Keratinocyte (primary cell): ENCODE measurements at regions not wholly inside any gene's neighbourhood (a gene's known extent, or its start where the extent isn't known, plus 50 kb on each side); places are given as distances from the start of the nearest gene placed in this dataset.

Experiments used
- DNase-seq: peaks from one replicate; pipeline ENCODE4 v3.0.0-alpha.2; 2011; ENCODE audit warnings: low read depth, missing footprints, low spot score
- FAIRE-seq: peaks from 2 replicates; lab custom pipeline; 2011; peaks lifted over from hg19 to GRCh38; lab: Jason Lieb, UNC
- H2AFZ ChIP-seq: 2 replicates; pipeline ENCODE4 v1.6.0; 2012; ENCODE audit warnings: low read length, control low read depth, inconsistent platforms; ENCODE audit not compliant: control insufficient read depth
- H3K27ac ChIP-seq: 2 replicates; pipeline ENCODE4 v1.5.1; 2011; ENCODE audit warnings: low read length; ENCODE audit not compliant: control insufficient read depth, insufficient read depth
- H3K27me3 ChIP-seq: 3 replicates; pipeline ENCODE4 v1.6.0; 2011; ENCODE audit warnings: low read length; ENCODE audit not compliant: control insufficient read depth, insufficient read depth; ENCODE audit errors: extremely low read depth
- H3K36me3 ChIP-seq, 2 experiments: 2 replicates in 1 of 2; 3 replicates in 1 of 2; pipeline ENCODE4 v1.5.1; 2011; ENCODE audit warnings: low read length in 2 of 2, mild to moderate bottlenecking in 1 of 2; ENCODE audit not compliant: control insufficient read depth in 2 of 2, insufficient read depth in 2 of 2; ENCODE audit errors: extremely low read depth in 1 of 2
- H3K4me1 ChIP-seq: 3 replicates; pipeline ENCODE4 v1.5.1; 2011; ENCODE audit warnings: low read length; ENCODE audit not compliant: control insufficient read depth, insufficient read depth; ENCODE audit errors: extremely low read depth
- H3K4me2 ChIP-seq: 3 replicates; pipeline ENCODE4 v1.6.0; 2011; ENCODE audit warnings: low read depth, low read length; ENCODE audit not compliant: control insufficient read depth, insufficient read depth; ENCODE audit errors: extremely low read depth
- H3K4me3 ChIP-seq, 3 experiments: fragments of 200-600 bp in 1 of 3; sonication (generic) in 1 of 3; 2 replicates in 2 of 3; 3 replicates in 1 of 3; pipeline ENCODE4 v1.5.1; 2011 to 2016; ENCODE audit warnings: low read length in 3 of 3, mild to moderate bottlenecking in 3 of 3, control low read depth in 2 of 3, inconsistent platforms in 1 of 3, low read depth in 1 of 3, mixed read lengths in 1 of 3, mixed run types in 1 of 3, moderate library complexity in 1 of 3; ENCODE audit not compliant: control insufficient read depth in 2 of 3, insufficient read depth in 2 of 3; ENCODE audit errors: extremely low read depth in 1 of 3
- H3K79me2 ChIP-seq: 2 replicates; pipeline ENCODE4 v1.6.0; 2012; ENCODE audit warnings: low read length; ENCODE audit not compliant: control insufficient read depth, insufficient read depth
- H3K9ac ChIP-seq: 3 replicates; pipeline ENCODE4 v1.6.0; 2011; ENCODE audit warnings: low read length; ENCODE audit not compliant: control insufficient read depth, insufficient read depth; ENCODE audit errors: extremely low read depth
- H3K9me1 ChIP-seq: 3 replicates; pipeline ENCODE4 v1.6.0; 2011; ENCODE audit warnings: low read length; ENCODE audit not compliant: control insufficient read depth, insufficient read depth; ENCODE audit errors: extremely low read depth
- H3K9me3 ChIP-seq: 2 replicates; pipeline ENCODE4 v1.5.1; 2012; ENCODE audit warnings: low read depth, low read length; ENCODE audit not compliant: control insufficient read depth
- H4K20me1 ChIP-seq: 3 replicates; pipeline ENCODE4 v1.6.0; 2011; ENCODE audit warnings: low read length; ENCODE audit not compliant: control insufficient read depth, insufficient read depth; ENCODE audit errors: extremely low read depth
- EZH2 ChIP-seq: IDR thresholded peaks from one replicate; pipeline ENCODE4 v1.6.1; 2012; ENCODE audit warnings: inconsistent platforms, mild to moderate bottlenecking, low read length, moderate library complexity
- dilution Hi-C: fragments of 300-500 bp; cut with MboI; formaldehyde crosslinking; loops from one replicate; pipeline ENCODE4 v1.7.0; 2020; ENCODE audit warnings: low sequenced_read_pairs; ENCODE audit not compliant: extremely low pct_ligation_motif_present
- TF ChIP-seq, protein P1 (sequence below), 3 experiments: IDR thresholded peaks in 1 of 3; conservative IDR thresholded peaks in 1 of 3; optimal IDR thresholded peaks in 1 of 3; 2 replicates in 2 of 3; 3 replicates in 1 of 3; pipeline versions ENCODE3 to v1.5.1; 2011; ENCODE audit warnings: low read length in 3 of 3, mild to moderate bottlenecking in 3 of 3, moderate library complexity in 2 of 3, control low read depth in 1 of 3, inconsistent platforms in 1 of 3; ENCODE audit not compliant: insufficient read depth in 2 of 3; ENCODE audit errors: extremely low read depth in 1 of 3

DNA sequence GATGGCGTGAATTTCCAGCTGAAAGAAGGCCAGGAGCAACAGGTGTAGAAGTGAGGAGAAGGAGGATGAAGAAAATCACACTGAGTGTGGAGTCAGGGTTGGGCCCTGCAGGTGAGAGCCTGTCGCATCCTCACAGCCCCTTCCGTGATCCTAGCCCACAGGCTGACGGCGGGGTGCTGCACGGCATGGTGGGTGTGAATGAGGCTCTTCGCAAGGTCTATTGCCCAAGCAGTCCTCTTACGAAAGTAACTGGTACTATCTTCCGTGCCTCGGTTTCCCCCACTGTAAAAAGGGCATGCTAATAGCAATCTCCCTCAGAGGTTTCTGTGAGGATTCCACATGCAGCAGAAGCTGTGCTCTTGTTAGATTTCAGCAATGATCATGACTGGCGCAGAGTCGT lies 129.9 kb upstream of the TNS3 start:
- DNase-seq: no peak
- Histone ChIP-seq H3K4me1 (no peaks in the 10 kb centered on the region), H3K79me2 (no peaks in the 10 kb centered on the region), H3K27ac (no peak overlapping the region), H2AFZ (no peak overlapping the region), H3K27me3 (no peaks in the 10 kb centered on the region), H4K20me1 (no peaks in the 10 kb centered on the region), H3K9me3 (no peaks in the 10 kb centered on the region), H3K9me1 (no peaks in the 10 kb centered on the region), H3K4me2 (no peak overlapping the region), H3K4me3 (no peak overlapping the region), H3K36me3 (no peaks in the 10 kb centered on the region), H3K9ac (no peak overlapping the region)
- TF ChIP-seq EZH2: no peak
- TF ChIP-seq, protein P1, sequence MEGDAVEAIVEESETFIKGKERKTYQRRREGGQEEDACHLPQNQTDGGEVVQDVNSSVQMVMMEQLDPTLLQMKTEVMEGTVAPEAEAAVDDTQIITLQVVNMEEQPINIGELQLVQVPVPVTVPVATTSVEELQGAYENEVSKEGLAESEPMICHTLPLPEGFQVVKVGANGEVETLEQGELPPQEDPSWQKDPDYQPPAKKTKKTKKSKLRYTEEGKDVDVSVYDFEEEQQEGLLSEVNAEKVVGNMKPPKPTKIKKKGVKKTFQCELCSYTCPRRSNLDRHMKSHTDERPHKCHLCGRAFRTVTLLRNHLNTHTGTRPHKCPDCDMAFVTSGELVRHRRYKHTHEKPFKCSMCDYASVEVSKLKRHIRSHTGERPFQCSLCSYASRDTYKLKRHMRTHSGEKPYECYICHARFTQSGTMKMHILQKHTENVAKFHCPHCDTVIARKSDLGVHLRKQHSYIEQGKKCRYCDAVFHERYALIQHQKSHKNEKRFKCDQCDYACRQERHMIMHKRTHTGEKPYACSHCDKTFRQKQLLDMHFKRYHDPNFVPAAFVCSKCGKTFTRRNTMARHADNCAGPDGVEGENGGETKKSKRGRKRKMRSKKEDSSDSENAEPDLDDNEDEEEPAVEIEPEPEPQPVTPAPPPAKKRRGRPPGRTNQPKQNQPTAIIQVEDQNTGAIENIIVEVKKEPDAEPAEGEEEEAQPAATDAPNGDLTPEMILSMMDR (optimal IDR thresholded peaks at IDR 0.05 in 1 of 3, IDR thresholded peaks at IDR 0.05 in 1 of 3, conservative IDR thresholded peaks at IDR 0.05 in 1 of 3; ENCODE audit: extremely low read depth in 1 of 3, insufficient read depth in 2 of 3, low read length in 3 of 3): no peak
- FAIRE-seq: no peak
- dilution Hi-C loops: no loop called here

DNA sequence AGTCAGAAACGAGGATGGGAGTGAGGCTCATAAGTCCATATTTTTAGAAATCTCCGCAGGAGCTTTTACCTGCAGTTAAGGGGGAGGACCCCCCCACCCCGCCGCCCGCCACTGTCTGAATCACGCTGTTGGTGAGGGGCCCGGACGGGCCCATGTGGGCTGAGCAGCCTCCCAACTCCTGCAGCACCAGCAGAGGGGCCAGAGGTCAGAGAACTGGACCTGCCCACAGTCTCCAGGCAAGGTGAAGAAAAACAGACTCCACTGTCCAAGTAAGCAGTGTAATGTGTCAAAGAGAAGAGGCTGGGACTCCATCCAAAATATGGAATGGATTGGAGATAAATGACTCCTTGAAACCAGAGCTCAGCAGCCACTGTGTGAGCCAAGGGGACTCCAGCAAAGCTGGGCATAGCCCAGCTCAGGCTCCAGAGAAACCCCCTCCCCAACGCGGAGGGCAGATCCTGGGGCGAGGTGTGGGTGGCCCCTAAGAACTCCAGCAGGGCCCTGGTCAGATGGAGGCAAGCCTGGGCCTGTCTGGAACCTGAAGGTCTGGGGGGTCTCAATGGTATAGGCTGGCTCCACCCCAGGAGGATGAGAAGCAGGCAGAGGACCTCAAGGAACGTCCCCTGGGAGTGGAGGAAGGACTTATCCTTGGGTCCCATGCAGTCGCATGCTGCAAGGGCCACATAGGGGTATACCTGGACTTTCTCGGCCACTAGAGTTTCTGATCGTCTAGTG lies 128.5 kb upstream of the TNS3 start:
- Histone ChIP-seq H3K79me2 (no peaks in the 10 kb centered on the region), H3K9me1 (no peaks in the 10 kb centered on the region), H3K36me3 (no peaks in the 10 kb centered on the region), H4K20me1 (no peaks in the 10 kb centered on the region), H3K4me3 (no peak overlapping the region), H2AFZ (no peak overlapping the region), H3K9me3 (no peaks in the 10 kb centered on the region), H3K27ac (no peak overlapping the region), H3K4me2 (no peak overlapping the region), H3K9ac (no peak overlapping the region), H3K27me3 (no peaks in the 10 kb centered on the region), H3K4me1 (no peaks in the 10 kb centered on the region)
- dilution Hi-C loops: no loop called here
- no peak for DNase-seq
- no peak for TF ChIP-seq EZH2
- TF ChIP-seq, protein P1 (optimal IDR thresholded peaks at IDR 0.05 in 1 of 3, IDR thresholded peaks at IDR 0.05 in 1 of 3, conservative IDR thresholded peaks at IDR 0.05 in 1 of 3; ENCODE audit: extremely low read depth in 1 of 3, insufficient read depth in 2 of 3, low read length in 3 of 3): no peak
- no peak for FAIRE-seq
